Body of pancreas (tissue), 4 donors: ENCODE measurements at regions not wholly inside any gene's neighbourhood (a gene's known extent, or its start where the extent isn't known, plus 50 kb on each side); places are given as distances from the start of the nearest gene placed in this dataset.

Experiments
- ATAC-seq: fragments of 150-250 bp; one replicate; pipeline ENCODE4 v1.9.1; 2016
- DNase-seq, 4 donors: peaks; one replicate each; pipeline ENCODE4 v3.0.0-alpha.2; 2019
- H3K27ac ChIP-seq, 4 donors: fragments of 200-600 bp; sonication (generic); 1 replicate in 3 of 4; 2 replicates in 1 of 4; pipeline versions ENCODE4 v1.5.1 to v1.6.1; 2016 to 2019; ENCODE audit warnings: mild to moderate bottlenecking in 1 of 4, mixed read lengths in 1 of 4, moderate library complexity in 1 of 4
- H3K27me3 ChIP-seq, 2 donors: fragments of 200-600 bp; sonication (generic); one replicate each; pipeline ENCODE4 v1.6.0; 2016; ENCODE audit warnings: mild to moderate bottlenecking in 1 of 2
- H3K36me3 ChIP-seq, 2 donors: fragments of 200-600 bp; sonication (generic); replicated peaks in 1 of 2; 2 replicates each; pipeline ENCODE4 v1.5.1; 2016; ENCODE audit warnings: low read depth in 2 of 2; ENCODE audit not compliant: insufficient read depth in 1 of 2
- H3K4me1 ChIP-seq: fragments of 200-600 bp; sonication (generic); one replicate; pipeline ENCODE4 v1.6.0; 2016
- H3K4me3 ChIP-seq, 2 donors: fragments of 200-600 bp; sonication (generic); 1 replicate in 1 of 2; 2 replicates in 1 of 2; pipeline ENCODE4 v1.5.1; 2016 to 2019
- H3K9me3 ChIP-seq, 3 donors: fragments of 200-600 bp; sonication (generic); 1 replicate in 2 of 3; 2 replicates in 1 of 3; pipeline ENCODE4 v1.5.1; 2016
- CTCF ChIP-seq, 7 experiments: fragments of 450-650 bp in 4 of 7; fragments of 200-600 bp in 3 of 7; sonication (generic) in 3 of 7; IDR thresholded peaks; one replicate each; pipeline ENCODE4 v1.5.1; 2016 to 2019; ENCODE audit warnings: antibody characterized with exemption in 7 of 7
- POLR2A ChIP-seq, 3 donors: fragments of 450-650 bp; IDR thresholded peaks; one replicate each; pipeline ENCODE4 v1.6.1; 2016; ENCODE audit warnings: antibody characterized with exemption in 3 of 3, mild to moderate bottlenecking in 2 of 3
- WGBS, 2 donors: methylation state at CpG; one replicate each; pipeline ENCODE4 v1.1.5; 2017; 5-methylcytosine and 5-hydroxymethylcytosine counted together
- intact Hi-C: fragments of 100-400 bp; cut with DNase I; formaldehyde crosslinking; loops from one replicate; pipeline ENCODE4 v1.15.1; 2023

- WGBS, 2 donors: 71 to 76% methylated on average over 15 to 16 of the region's 16 CpGs
- H3K4me3 ChIP-seq: no peak overlapping the region
- intact Hi-C loops: no loop called here
- no peaks in the 10 kb centered on the region for H3K36me3 ChIP-seq
- DNase-seq (no peak), ATAC-seq (no peak)
- no peaks in the 10 kb centered on the region for H3K27me3 ChIP-seq
- no peaks in the 10 kb centered on the region for H3K4me1 ChIP-seq
- TF ChIP-seq CTCF (IDR thresholded peaks at IDR 0.05): no peak
- no peak for TF ChIP-seq POLR2A (IDR thresholded peaks at IDR 0.05)
- H3K9me3 ChIP-seq: no peaks in the 10 kb centered on the region
- no peak overlapping the region for H3K27ac ChIP-seq
These were observed 310.5 kb downstream of the BRD1 start for GRCh38 chr22:49517211-49517610.

- ATAC-seq (no peak), DNase-seq (no peak)
- Histone ChIP-seq H3K9me3 (peaks cover 0 to 4% (median 0%) of the 10 kb centered on the region in 3 donors), H3K4me3 (no peak overlapping the region), H3K4me1 (no peaks in the 10 kb centered on the region), H3K27me3 (no peaks in the 10 kb centered on the region), H3K27ac (no peak overlapping the region), H3K36me3 (no peaks in the 10 kb centered on the region)
- WGBS, 2 donors: 55 to 77% methylated on average over 11 of the region's 11 CpGs
- intact Hi-C loops: no loop called here
- TF ChIP-seq CTCF (IDR thresholded peaks at IDR 0.05) (no peak), POLR2A (IDR thresholded peaks at IDR 0.05) (no peak)
These were observed 312.2 kb downstream of the BRD1 start for GRCh38 chr22:49515475-49515874.

GRCh38 chr22:49514641-49515040 lies 313.0 kb downstream of the BRD1 start:
- 66 to 67% methylated on average over 10 of the region's 10 CpGs for WGBS, 2 donors

GRCh38 chr22:49514211-49514610 lies 313.5 kb downstream of the BRD1 start:
- 69 to 76% methylated on average over 11 of the region's 11 CpGs for WGBS, 2 donors
- Histone ChIP-seq H3K27ac (no peak overlapping the region), H3K36me3 (no peaks in the 10 kb centered on the region), H3K9me3 (peaks cover 0 to 8% (median 0%) of the 10 kb centered on the region in 3 donors), H3K4me1 (no peaks in the 10 kb centered on the region), H3K27me3 (no peaks in the 10 kb centered on the region), H3K4me3 (no peak overlapping the region)
- intact Hi-C loops: no loop called here
- no peak for TF ChIP-seq CTCF (IDR thresholded peaks at IDR 0.05)
- no peak for TF ChIP-seq POLR2A (IDR thresholded peaks at IDR 0.05)
- no peak for DNase-seq
- no peak for ATAC-seq

More at GRCh38 chr22:49514641-49515040, 313.0 kb downstream of the BRD1 start:
- no peak overlapping the region for H3K4me3 ChIP-seq
- no peaks in the 10 kb centered on the region for H3K4me1 ChIP-seq
- TF ChIP-seq POLR2A (IDR thresholded peaks at IDR 0.05) (no peak), CTCF (IDR thresholded peaks at IDR 0.05) (no peak)
- no peak for DNase-seq
- H3K27me3 ChIP-seq: no peaks in the 10 kb centered on the region
- no peak overlapping the region for H3K27ac ChIP-seq
- no peaks in the 10 kb centered on the region for H3K36me3 ChIP-seq
- peaks cover 0 to 8% (median 0%) of the 10 kb centered on the region in 3 donors for H3K9me3 ChIP-seq
- no peak for ATAC-seq
- intact Hi-C loops: no loop called here

GRCh38 chr22:49513358-49513851 lies 314.3 kb downstream of the BRD1 start:
- no peaks in the 10 kb centered on the region for H3K36me3 ChIP-seq
- intact Hi-C loops: no loop called here
- no peaks in the 10 kb centered on the region for H3K27me3 ChIP-seq
- ATAC-seq: no peak
- H3K4me3 ChIP-seq: no peak overlapping the region
- 59 to 67% methylated on average over 5 of the region's 5 CpGs for WGBS, 2 donors
- H3K27ac ChIP-seq: no peak overlapping the region
- no peak for DNase-seq
- TF ChIP-seq CTCF (IDR thresholded peaks at IDR 0.05) (no peak), POLR2A (IDR thresholded peaks at IDR 0.05) (no peak)
- H3K4me1 ChIP-seq: no peaks in the 10 kb centered on the region
- H3K9me3 ChIP-seq: peaks cover 0 to 8% (median 0%) of the 10 kb centered on the region in 3 donors
